ENCODE measurements at regions not wholly inside any gene's neighbourhood (a gene's known extent, or its start where the extent isn't known, plus 50 kb on each side); places are given as distances from the start of the nearest gene placed in this dataset.

DNA sequence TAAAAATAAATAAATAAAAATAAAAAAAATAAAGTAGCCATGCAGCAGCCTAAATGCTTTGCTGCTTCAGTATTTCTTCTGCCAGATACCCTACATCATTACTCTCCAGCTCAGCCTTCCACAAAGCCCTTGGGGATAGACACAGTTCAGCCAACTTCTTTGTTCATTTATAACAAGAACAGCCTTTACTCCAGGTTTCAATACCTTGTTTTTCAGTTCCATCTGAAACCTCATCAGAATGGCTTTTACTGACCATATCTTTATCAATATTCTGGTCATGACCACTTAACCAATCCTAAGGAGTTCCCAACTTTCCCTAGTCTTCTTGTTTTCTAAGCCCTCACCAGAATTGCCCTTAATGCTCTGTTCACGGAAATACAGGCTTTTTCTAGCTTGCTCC is 128.3 kb upstream of the MED14 start:
- TF ChIP-seq CREB1 (IDR thresholded peaks at IDR 0.05; ENCODE audit: low read depth) (no peak), NFYB (IDR thresholded peaks at IDR 0.05; ENCODE audit: insufficient read depth, low read depth, low read length) (no peak), RCOR1 (conservative IDR thresholded peaks at IDR 0.05; ENCODE audit: low read depth, low read length) (no peak), POLR2A (IDR thresholded peaks at IDR 0.05; ENCODE audit: low read depth, low read length) (no peak), EZH2 (IDR thresholded peaks at IDR 0.05; ENCODE audit: borderline replicate concordance, control insufficient read depth, low read depth, low read length) (no peak), SRF (IDR thresholded peaks at IDR 0.05; ENCODE audit: low read depth in 2 of 2, low read length in 2 of 2) (no peak), RAD21 (IDR thresholded peaks at IDR 0.05; ENCODE audit: insufficient read depth, low read depth, low read length) (no peak), EP300 (IDR thresholded peaks at IDR 0.05; ENCODE audit: borderline replicate concordance in 1 of 2, control insufficient read depth in 1 of 2, low read depth in 2 of 2, low read length in 2 of 2) (peak in 1 of 2 experiments; percentile 77; a peak in 3 of 4 replicates), RFX5 (IDR thresholded peaks at IDR 0.05; ENCODE audit: low read depth, low read length) (no peak)
- TF ChIP-seq, protein P1, sequence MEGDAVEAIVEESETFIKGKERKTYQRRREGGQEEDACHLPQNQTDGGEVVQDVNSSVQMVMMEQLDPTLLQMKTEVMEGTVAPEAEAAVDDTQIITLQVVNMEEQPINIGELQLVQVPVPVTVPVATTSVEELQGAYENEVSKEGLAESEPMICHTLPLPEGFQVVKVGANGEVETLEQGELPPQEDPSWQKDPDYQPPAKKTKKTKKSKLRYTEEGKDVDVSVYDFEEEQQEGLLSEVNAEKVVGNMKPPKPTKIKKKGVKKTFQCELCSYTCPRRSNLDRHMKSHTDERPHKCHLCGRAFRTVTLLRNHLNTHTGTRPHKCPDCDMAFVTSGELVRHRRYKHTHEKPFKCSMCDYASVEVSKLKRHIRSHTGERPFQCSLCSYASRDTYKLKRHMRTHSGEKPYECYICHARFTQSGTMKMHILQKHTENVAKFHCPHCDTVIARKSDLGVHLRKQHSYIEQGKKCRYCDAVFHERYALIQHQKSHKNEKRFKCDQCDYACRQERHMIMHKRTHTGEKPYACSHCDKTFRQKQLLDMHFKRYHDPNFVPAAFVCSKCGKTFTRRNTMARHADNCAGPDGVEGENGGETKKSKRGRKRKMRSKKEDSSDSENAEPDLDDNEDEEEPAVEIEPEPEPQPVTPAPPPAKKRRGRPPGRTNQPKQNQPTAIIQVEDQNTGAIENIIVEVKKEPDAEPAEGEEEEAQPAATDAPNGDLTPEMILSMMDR (IDR thresholded peaks at IDR 0.05 in 2 of 3, conservative IDR thresholded peaks at IDR 0.05 in 1 of 3; ENCODE audit: control insufficient read depth in 2 of 3, extremely low read depth in 1 of 3, insufficient read depth in 1 of 3, low read depth in 3 of 3, low read length in 3 of 3) = no peak
- TF ChIP-seq, protein P2, sequence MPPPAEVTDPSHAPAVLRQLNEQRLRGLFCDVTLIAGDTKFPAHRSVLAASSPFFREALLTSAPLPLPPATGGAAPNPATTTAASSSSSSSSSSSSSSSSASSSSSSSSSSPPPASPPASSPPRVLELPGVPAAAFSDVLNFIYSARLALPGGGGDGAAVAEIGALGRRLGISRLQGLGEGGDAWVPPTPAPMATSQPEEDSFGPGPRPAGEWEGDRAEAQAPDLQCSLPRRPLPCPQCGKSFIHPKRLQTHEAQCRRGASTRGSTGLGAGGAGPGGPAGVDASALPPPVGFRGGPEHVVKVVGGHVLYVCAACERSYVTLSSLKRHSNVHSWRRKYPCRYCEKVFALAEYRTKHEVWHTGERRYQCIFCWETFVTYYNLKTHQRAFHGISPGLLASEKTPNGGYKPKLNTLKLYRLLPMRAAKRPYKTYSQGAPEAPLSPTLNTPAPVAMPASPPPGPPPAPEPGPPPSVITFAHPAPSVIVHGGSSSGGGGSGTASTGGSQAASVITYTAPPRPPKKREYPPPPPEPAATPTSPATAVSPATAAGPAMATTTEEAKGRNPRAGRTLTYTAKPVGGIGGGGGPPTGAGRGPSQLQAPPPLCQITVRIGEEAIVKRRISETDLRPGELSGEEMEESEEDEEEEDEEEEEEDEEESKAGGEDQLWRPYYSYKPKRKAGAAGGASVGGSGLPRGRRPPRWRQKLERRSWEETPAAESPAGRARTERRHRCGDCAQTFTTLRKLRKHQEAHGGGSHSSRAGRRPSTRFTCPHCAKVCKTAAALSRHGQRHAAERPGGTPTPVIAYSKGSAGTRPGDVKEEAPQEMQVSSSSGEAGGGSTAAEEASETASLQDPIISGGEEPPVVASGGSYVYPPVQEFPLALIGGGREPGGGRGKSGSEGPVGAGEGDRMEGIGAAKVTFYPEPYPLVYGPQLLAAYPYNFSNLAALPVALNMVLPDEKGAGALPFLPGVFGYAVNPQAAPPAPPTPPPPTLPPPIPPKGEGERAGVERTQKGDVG (CRISPR knock-in tag; IDR thresholded peaks at IDR 0.05) = no peak
- TF ChIP-seq, protein P3, sequence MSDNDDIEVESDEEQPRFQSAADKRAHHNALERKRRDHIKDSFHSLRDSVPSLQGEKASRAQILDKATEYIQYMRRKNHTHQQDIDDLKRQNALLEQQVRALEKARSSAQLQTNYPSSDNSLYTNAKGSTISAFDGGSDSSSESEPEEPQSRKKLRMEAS (IDR thresholded peaks at IDR 0.05; ENCODE audit: low read depth, low read length) = no peak
